HG02763 (cell line): ENCODE measurements at regions not wholly inside any gene's neighbourhood (a gene's known extent, or its start where the extent isn't known, plus 50 kb on each side); places are given as distances from the start of the nearest gene placed in this dataset.

ENCODE experiments used
- ATAC-seq: cut with Tn5 transposase; IDR thresholded peaks from one replicate; pipeline ENCODE4 v1.9.1; 2021; ENCODE audit warnings: mild to moderate bottlenecking, moderate library complexity; ENCODE audit not compliant: unreplicated experiment

- ATAC-seq = no peak
Measured at GRCh38 chr7:132072873-132073272, 503.4 kb downstream of the PLXNA4 start.

GRCh38 chr7:132072165-132072564 lies 504.1 kb downstream of the PLXNA4 start:
- no peak for ATAC-seq

- ATAC-seq = no peak
Measured at GRCh38 chr7:132069306-132069705, 507.0 kb downstream of the PLXNA4 start.

GRCh38 chr7:132066761-132067171 lies 509.5 kb downstream of the PLXNA4 start:
- ATAC-seq = no peak

- ATAC-seq = no peak
Measured at GRCh38 chr7:132065989-132066603, 509.7 kb upstream of the PODXL start.

DNA sequence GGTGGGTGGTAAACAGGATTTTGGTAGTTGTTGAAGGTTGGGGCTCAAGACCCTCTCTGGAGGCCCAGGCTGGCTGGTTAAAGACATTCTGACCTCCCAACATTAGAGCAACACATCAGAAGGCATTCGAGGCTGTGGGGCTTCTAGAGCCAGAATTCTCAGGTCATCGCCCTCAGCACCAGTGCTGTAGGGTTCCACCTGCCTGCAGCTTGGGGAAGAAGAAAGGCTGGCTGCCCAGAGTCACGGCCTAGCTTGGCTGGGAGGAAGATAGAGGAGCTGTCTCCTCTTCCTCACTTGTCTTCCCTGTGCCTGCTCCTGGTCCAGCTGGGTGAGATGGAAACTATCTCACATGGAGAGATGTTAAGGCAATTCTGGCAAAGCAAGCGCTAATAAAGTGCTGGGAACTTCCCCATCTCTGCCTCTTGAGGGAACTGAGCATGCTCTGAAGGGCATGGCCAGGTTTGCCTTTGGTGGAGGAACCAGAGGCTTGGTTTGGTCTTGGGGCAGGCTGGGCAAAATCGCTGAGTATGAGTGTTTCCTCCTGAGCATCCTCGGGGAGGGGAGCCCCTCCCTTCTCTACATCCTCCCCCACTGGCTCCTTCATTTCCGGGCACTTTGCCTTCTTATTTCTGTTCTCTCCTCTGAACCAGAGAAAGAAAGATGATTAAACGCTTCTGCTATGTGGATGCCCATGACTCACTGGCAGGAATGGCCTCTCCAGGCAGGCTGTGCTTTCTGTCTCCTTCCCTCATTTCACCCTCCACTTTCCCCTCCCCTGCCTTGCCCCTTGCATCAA lies 509.0 kb upstream of the PODXL start:
- no peak for ATAC-seq

- ATAC-seq = no peak
Measured at GRCh38 chr7:132063800-132064199, 507.4 kb upstream of the PODXL start.

- no peak for ATAC-seq
Measured at GRCh38 chr7:132061937-132062336, 505.5 kb upstream of the PODXL start.

DNA sequence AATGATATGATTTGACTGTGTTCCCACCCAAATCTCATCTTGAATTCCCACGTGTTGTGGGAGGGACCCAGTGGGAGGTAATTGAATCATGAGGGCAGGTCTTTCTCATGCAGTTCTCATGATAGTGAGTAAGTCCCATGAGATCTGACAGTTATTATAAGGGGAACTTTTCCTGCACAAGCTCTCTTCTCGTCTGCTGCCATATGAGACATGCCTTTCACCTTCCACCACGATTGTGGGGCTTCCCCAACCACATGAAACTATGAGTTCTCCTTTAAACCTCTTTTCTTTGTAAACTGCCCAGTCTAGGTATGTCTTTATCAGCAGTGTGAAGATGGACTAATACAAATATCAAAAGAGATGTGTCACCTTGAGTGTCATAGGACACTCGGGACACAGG lies 502.7 kb upstream of the PODXL start:
- ATAC-seq = no peak

- ATAC-seq = no peak
Measured at GRCh38 chr7:132055336-132056120, 499.1 kb upstream of the PODXL start.

- ATAC-seq = no peak
Measured at GRCh38 chr7:132053871-132054270, 497.4 kb upstream of the PODXL start.

- ATAC-seq = no peak
Measured at GRCh38 chr7:132051311-132051710, 494.9 kb upstream of the PODXL start.

DNA sequence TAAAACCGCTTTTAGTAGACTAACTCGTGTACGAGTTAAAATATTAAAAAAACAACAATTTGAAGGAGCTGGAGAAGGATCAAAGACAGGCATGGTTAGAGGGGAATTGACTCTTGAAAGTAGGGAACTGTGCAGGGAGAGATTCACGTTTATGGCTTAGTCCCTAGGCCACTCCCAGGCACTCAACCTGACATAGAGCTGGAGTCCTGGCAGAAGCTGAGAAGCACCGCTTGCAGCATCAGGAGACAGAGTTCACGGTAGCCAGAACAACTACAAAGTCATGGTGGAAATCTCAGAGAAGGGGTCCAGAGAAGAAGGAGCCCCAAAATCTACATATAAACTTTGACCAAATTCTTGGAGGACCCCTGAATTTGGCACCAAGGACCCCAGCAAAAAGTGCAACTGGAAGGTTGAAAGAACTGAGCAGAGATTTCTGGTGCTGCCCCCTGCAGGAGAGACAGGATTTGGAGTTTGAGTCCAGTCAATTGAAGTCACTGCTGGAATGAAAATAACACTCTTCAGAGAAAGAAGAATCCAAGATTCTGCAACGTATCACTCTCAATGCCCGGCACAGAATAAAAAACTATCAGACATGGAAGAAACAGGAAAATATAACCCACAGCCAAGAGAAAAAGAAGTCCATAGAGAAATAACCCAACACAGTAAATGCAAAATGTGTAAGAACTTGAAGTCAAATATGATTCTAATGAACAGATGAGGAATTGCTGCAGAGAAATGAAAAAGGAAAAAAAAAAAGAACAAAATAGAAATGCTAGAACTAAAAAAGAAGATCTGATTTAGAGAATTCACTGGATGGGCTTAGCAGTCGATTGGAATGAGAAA lies 493.3 kb upstream of the PODXL start:
- no peak for ATAC-seq

DNA sequence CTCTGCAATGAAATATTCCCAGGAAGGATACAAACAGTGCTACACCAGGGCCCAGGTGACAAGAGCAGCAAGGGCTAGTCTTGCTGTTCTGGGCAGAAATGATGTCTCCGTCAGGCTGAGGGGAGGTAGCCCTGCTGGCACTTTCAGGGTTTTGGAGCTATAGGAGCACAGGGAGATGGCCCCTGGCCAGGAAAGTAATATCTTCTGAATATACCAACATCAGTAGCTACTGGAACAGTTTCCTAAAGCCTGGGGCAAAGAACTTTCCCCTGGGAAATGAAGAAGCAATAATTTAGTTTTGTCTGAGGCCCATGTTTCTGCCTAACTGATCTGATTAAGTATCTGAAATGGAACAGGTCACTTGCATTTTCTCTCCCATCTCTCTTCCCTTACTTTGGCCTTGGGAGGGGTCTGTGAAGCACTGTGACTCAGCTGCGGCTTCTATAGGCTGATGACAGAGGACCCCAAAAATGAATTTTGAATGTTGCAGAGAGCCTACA lies 489.1 kb upstream of the PODXL start:
- no peak for ATAC-seq

DNA sequence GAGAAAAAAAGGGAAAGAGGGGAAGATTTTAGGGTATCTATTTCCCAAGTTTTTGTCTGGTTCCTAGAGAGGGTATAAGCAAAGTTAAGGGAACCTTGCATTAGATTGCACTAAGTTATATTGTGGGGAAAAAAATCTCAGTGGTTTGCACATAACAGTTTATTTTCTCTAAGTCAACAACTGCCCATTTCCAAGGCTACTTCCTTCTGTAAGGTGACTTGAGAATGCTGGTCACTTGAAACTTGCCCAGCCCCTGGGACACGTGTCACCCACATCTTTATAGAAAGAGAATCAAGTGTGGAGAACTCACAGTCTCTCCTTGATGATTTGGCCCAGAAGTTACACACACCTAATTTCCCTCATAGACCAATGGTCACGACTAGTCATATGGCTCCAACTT lies 488.6 kb upstream of the PODXL start:
- no peak for ATAC-seq

GRCh38 chr7:132044247-132044646 lies 487.8 kb upstream of the PODXL start:
- no peak for ATAC-seq

DNA sequence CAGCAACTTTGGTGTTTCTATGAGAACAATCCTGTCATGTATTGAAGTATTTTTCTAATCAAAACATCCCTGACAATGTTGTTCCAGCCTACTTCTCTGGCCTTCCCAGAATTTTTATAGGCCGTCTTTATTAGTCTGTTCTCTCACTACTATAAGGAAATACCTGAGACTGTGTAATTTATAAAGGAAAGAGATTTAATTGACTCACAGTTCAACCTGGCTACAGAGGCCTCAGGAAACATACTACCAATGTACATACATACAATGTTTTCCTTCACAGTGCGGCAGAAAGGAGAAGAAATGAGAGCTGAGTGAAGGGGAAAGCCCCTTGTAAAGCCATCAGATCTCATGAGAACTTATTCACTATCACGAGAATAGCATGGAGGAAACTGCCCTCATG lies 484.7 kb upstream of the PODXL start:
- no peak for ATAC-seq

- ATAC-seq = no peak
Measured at GRCh38 chr7:132035517-132036362, 479.3 kb upstream of the PODXL start.

- no peak for ATAC-seq
Measured at GRCh38 chr7:132034748-132035416, 478.5 kb upstream of the PODXL start.
